GM11168 (cell line): ENCODE measurements at regions not wholly inside any gene's neighbourhood (a gene's known extent, or its start where the extent isn't known, plus 50 kb on each side); places are given as distances from the start of the nearest gene placed in this dataset.

Experiments used
- in situ Hi-C: fragments of 300-500 bp; cut with MboI; formaldehyde crosslinking; loops from one replicate; pipeline ENCODE4 v1.12.0; 2022; ENCODE audit warnings: low sequenced_read_pairs; ENCODE audit not compliant: unreplicated experiment

DNA sequence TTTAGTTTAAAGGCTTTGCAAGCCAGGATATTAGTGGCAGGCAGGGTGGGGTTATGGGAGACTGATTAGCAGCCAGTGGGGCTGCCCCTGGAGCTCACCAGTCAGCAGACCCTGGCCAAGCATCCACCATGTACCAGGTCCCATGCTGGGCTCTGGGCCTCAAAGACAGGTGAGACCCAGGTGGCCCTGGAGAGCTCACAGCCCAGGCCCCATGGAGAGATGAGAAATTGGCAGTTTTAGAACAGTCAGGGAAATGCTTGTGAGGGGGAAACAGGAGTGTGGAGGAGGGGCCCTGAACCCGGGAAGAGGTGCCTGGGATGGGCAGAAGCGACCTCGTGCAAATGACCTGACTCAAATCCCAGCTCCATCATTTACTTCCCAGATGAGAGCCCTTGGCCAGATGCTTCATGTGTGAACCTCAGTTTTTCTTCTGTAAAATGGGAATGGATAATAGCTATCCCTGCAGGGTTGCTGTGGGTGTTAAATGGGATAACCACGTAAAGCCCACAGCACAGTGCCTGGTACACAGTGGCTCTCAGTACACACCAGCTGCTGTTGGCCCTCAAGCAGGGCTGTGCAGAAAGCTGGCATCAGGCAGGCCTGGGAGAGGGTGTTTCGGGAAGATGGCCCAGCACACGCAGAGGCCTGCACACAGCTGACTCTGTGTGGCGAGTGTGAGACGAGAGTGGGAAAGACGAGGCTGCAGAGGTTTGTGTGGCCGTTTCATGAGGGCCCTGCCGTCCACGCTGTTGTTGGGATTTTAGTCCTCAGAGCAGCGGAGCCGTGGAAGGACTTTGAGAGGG, 518.5 kb downstream of the PTPRU start:
- in situ Hi-C loops, result no loop called here

GRCh38 chr1:29753771-29754572, 517.6 kb downstream of the PTPRU start:
- in situ Hi-C loops, result no loop called here

DNA sequence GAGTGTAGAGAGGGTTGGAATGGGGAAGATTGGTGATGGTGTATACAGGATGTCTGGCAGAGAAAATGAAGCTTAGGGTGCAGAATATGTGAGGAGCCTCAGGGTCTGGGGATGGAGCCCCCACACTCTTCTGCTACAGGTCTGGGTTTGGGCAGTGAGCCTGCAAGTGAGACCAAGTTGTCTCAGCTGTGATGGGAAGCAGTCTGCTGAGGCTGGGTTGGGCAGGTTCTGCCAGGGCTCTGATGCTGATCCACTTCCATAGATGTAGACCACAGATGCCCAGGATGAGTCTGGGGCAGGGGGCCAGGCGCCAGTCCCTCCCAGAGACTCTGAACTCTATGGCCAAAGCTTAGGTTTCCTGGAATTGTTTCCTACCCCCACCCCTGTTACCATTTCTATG, 516.9 kb downstream of the PTPRU start:
- in situ Hi-C loops, result no loop called here

GRCh38 chr1:29752141-29752540, 515.8 kb downstream of the PTPRU start:
- in situ Hi-C loops, result no loop called here

DNA sequence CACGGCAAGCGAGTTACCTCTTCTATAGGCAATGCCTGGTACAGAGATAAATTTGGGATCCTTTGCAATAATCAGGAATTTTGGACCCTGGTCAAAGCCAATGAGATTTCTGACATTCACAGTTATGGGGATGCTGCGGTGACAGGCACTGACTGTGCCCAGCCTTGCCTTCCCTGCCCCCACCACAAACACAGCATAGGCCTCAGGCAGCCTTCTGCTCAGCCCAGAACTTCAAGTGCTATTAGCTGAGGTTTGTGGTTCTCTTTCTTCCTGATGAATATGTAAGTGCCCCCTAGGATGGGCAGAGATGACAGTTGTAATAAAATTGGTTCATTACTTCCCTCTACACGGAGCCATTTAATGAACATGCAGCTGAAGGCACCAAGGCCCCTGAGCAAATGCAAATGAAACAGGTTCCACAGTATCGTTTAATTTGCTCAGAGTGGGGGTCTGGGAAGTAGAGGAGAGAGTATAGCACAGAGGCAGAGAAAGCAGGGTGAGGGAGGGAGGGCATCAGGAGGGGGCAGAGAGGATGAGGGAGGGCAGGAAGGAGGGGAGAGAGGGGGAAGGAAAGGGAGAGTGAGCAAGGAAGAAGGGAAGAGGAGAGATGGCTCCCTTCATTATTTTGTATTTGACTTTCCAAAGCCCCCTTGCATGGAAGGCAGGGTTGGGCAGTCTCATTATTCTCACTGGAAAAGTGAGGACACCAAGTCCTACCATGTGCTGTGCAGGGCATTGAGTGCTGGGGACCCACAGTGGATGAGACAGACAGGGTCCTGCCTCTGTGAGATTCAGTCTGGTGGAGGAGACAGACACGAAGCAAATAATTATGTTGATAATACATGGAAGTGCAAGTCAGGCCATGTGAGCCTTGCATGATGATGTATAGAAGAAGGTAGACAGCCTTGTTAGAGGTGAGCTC, 513.0 kb downstream of the PTPRU start:
- in situ Hi-C loops, result no loop called here

- in situ Hi-C loops, result no loop called here
These were observed 510.9 kb downstream of the PTPRU start for GRCh38 chr1:29747196-29747595.

DNA sequence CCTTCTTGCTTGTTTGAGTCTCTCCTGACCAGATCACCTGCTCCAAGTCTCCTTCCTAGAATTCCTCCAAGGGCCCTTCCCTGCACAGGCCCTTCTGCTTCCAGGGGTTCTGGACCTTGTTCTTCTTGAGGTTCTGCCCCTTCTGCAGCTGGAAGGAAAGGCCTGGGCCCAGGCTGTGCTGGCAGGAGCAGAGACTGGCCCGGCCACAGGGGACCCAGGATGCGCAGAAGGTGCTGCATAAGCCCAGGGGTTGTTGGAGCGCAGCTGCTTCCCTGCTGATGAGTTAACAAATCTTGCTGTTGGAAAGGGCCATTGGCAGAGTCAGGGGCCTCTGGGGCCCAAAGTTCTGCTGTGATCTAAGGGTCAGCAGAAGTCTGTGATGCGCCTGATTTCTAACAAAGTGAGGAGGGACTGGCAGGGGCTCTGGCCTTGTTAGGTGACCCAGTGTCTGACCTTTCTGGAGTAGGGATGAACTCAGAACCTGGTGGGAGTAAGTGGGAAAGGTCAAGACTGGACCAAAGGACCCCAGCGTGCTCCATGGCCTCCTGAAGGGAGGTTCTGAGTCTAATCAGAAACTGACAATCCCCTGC, 509.8 kb downstream of the PTPRU start:
- in situ Hi-C loops, result no loop called here

GRCh38 chr1:29744684-29745490, 508.6 kb downstream of the PTPRU start:
- in situ Hi-C loops, result no loop called here

DNA sequence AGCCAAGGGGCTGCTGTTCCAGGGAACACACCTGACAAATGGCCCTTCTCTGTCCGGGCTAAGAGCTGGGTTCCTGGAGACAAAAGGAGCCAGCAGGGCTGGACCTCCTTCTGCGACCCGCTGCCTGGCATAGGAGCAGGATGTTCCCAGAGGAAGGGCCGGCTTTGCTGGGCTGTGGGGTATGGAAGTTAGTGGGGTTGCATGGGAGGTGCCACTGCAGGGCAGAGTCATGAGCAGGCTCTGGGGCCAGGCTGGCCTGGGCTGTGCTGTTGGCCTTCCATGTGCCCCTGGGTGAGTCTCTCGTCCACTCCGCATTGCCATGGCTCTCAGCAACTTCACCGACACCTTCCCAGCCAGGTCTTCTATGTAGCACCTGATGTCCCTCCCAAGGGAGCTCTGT, 507.6 kb downstream of the PTPRU start:
- in situ Hi-C loops, result no loop called here

DNA sequence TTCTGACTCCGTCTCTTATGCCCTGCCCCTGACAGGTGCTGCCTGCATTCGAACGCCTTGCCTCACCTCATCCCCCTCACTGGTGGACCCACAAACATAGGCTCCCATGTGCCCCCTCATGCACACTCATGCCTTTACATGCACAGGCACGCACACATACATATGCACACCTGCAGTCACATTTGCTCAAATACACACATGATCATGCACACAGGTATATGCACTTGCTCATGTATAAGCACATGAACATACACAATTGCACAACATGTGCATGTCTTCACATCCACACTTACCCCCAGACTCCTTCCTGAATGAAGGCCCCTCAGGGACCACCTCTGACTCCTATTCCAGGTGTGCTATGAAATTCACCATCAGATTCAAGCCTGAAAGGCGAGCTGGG, 506.9 kb downstream of the PTPRU start:
- in situ Hi-C loops, result no loop called here

DNA sequence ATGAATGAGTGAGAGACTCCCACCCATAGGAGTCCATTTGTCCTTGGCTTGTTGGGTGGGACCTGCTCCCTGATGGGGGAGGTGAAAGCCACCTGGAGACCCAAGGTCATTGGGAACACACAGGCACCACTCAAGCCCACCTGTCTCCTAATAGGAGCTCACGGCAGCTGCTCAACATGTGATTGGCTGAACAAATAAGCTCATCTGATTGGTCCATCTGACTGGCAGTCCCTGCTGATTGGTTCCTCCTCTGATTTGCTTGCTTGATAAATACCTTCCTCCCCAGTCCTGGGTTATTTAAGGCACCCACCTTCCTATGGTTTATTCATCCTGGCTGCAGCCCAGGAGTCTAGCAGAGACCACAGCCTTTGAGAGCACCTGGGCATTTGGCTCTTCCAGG, 502.9 kb downstream of the PTPRU start:
- in situ Hi-C loops, result no loop called here

DNA sequence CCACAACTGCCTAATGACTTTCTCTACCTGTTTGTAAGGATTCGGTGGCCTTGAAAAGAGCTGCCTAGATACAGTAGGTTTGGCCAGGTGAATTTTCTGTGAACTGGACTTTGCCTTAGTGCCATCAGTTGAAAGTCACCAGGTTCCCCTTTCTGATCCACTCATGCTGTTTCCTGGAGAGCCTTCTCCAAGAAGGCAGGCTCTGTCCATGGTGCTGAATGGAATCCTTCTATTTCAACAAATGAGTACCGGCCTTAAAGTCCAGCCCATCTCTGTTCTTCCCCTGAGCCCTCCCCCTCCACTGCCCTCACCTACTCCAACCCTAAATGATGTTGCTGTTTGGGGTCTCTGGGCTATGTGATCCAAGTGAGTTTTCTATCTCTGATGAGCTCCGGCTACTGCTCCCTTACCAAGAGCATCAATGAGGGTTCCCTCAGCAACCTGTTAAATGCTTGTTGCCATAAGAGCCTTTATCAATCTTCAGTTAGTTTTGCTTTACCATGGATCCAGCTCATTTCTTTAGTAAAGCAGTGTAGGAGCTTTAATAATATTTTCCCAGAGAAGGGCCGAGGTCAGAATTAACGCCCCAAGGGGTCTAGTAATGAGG, 500.4 kb downstream of the PTPRU start:
- in situ Hi-C loops, result no loop called here

DNA sequence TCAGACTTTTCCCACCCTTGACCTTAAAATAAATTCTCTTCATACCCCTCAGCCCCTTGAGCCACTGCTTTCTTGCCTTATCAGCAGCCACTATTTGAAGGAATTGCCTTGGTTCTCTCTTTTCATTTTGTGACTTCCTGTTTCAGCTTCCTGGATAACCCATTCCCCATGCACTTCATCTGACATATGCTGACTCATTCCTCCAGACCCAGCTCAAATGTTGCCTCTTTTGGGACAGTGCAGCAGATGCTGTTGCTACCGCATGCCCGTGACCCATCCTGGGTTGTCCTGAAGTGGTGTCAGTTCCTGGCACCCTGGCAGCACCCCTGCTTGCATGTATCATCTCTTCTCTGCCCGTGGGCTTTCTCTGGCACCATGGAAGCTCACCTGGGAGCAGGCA, 496.1 kb downstream of the PTPRU start:
- in situ Hi-C loops, result no loop called here

GRCh38 chr1:29730623-29731022, 494.3 kb downstream of the PTPRU start:
- in situ Hi-C loops, result no loop called here

DNA sequence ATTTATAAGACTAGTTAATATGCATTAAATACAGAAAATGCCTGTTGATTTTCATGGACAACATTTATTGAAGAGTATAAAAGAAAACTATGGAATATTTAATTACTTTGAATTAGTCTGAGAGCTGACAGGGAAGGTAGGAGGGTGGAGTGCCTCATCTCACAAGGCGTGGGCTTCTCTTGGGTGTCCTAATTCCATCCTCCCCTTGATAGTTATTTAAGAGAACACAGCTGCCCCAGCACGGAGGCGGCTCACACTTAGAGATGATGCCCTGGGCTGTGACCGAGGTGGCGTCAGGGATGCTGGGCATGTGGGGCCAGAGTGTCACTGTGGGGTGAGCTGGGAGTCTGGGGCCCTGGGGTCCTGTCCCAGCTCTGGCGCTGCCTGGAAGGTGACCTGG, 493.0 kb downstream of the PTPRU start:
- in situ Hi-C loops, result no loop called here

- in situ Hi-C loops, result no loop called here
These were observed 492.4 kb downstream of the PTPRU start for GRCh38 chr1:29728703-29729102.

DNA sequence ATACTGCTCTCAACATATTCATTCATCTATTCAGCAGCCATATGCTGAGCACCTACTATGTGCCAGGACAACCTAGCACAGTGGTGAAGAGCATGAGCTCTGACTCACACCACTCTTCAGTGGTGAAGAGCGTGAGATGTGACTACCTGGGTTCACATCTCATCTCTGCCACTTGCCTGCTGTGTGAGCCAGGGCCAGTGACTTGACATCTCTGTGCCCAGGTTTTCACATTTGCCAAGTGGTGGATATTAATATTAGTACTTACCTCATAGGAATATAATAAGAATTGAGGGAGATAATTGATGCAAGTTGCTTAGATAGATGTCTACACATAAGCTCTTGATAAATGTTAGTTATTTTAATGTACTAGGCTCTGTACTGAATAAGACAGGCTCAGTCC, 488.9 kb downstream of the PTPRU start:
- in situ Hi-C loops, result no loop called here

DNA sequence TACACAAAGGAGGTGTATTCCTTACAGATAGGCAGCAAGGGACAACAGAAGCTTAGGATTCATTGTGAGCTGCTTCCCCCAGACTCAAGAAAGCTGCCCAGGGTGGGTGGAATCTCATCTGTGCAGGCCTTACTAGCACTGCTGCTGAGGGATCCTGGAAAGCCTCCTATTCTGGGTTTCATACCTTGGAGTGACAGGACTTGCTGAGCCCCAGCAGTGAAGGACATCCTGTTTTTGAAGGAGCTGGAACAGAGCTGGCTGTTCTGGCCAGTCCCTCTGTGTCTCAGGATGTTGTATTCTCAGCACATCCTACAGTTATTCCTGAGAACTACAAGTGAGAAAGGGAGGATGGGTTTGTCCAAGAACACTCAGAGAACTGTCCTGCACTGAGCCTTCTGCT, 486.3 kb downstream of the PTPRU start:
- in situ Hi-C loops, result no loop called here

DNA sequence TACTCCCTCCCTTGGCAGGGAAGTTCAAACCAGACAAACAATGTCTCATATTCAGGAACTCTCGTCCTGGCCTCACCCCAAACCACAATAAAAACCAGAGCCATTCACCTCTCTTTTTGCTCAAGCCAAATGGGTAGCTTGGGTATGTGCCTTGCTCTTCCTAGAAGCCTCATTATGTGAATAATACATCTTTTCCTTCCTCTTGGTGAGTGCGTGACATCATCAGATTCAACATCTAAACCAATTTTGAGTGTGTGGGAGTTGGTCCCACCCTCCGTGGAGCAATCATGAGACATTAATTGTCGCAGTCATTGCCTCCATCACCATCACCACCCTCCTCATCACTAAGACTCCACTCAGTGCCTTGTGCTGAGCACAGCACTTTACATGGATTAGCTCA, 482.9 kb downstream of the PTPRU start:
- in situ Hi-C loops, result no loop called here
